ENCODE measurements at regions not wholly inside any gene's neighbourhood (a gene's known extent, or its start where the extent isn't known, plus 50 kb on each side); places are given as distances from the start of the nearest gene placed in this dataset.

GRCh38 chr18:77974329-77974728 lies 724.7 kb downstream of the GALR1 start:
- no peak for TF ChIP-seq POLR2A (IDR thresholded peaks at IDR 0.05)
- TF ChIP-seq, protein P1, sequence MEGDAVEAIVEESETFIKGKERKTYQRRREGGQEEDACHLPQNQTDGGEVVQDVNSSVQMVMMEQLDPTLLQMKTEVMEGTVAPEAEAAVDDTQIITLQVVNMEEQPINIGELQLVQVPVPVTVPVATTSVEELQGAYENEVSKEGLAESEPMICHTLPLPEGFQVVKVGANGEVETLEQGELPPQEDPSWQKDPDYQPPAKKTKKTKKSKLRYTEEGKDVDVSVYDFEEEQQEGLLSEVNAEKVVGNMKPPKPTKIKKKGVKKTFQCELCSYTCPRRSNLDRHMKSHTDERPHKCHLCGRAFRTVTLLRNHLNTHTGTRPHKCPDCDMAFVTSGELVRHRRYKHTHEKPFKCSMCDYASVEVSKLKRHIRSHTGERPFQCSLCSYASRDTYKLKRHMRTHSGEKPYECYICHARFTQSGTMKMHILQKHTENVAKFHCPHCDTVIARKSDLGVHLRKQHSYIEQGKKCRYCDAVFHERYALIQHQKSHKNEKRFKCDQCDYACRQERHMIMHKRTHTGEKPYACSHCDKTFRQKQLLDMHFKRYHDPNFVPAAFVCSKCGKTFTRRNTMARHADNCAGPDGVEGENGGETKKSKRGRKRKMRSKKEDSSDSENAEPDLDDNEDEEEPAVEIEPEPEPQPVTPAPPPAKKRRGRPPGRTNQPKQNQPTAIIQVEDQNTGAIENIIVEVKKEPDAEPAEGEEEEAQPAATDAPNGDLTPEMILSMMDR (IDR thresholded peaks at IDR 0.05): no peak
